K562 (cell line): ENCODE measurements at regions not wholly inside any gene's neighbourhood (a gene's known extent, or its start where the extent isn't known, plus 50 kb on each side); places are given as distances from the start of the nearest gene placed in this dataset.

Experiments used
- DEAF1 ChIP-seq: fragments of 450-650 bp; formaldehyde crosslinking; IDR thresholded peaks from 2 replicates; pipeline ENCODE4 v1.4.0; 2020; ENCODE audit warnings: mild to moderate bottlenecking, moderate library complexity
- PRMT5 ChIP-seq: sonication (generic); formaldehyde crosslinking; IDR thresholded peaks from 2 replicates; pipeline ENCODE4 v1.5.0; 2020; ENCODE audit warnings: missing genetic modification reagents
- SMAD4 ChIP-seq: fragments of 250-450 bp; sonication (Bioruptor Pico); conservative IDR thresholded peaks from 2 replicates; pipeline ENCODE4 v1.8.0; 2021; ENCODE audit warnings: inconsistent platforms, mild to moderate bottlenecking, moderate library complexity
- ZNF280A ChIP-seq: fragments of 450-650 bp; IDR thresholded peaks from 2 replicates; pipeline ENCODE4 v1.6.1; 2018; ENCODE audit warnings: mild to moderate bottlenecking, low read depth; ENCODE audit not compliant: partially characterized antibody
- ZNF431 ChIP-seq: sonication (generic); formaldehyde crosslinking; IDR thresholded peaks from 2 replicates; pipeline ENCODE4 v1.8.0; 2022; ENCODE audit warnings: mild to moderate bottlenecking, missing genetic modification reagents
- ZNF518B ChIP-seq: fragments of 250-450 bp; sonication (Bioruptor Pico); IDR thresholded peaks from 2 replicates; pipeline ENCODE4 v1.5.0; 2021; ENCODE audit warnings: mild to moderate bottlenecking, moderate library complexity

- TF ChIP-seq ZNF280A = no peak
- TF ChIP-seq ZNF518B (CRISPR knock-in tag) = no peak
- TF ChIP-seq SMAD4 (CRISPR knock-in tag) = no peak
- TF ChIP-seq PRMT5 (CRISPR knock-in tag) = no peak
- no peak for TF ChIP-seq DEAF1
- no peak for TF ChIP-seq ZNF431 (CRISPR knock-in tag)
Observed at GRCh38 chr19:28972058-28972852, 240.7 kb downstream of the UQCRFS1 start (continued).
